Caco-2 (cell line): ENCODE measurements at regions not wholly inside any gene's neighbourhood (a gene's known extent, or its start where the extent isn't known, plus 50 kb on each side); places are given as distances from the start of the nearest gene placed in this dataset.

Experiments used
- BruUV-seq: library from RNA; stranded (reverse); fragments of 400-500 nt; replicated peaks from 2 replicates; lab custom pipeline; 2021; lab: Mats Ljungman, UMichigan
- CTCF ChIA-PET: fragments of 300-600 bp; sonication (Branson Sonifier 250); formaldehyde crosslinking; loops from one replicate; lab custom pipeline; 2022; ENCODE audit warnings: antibody characterized with exemption; lab: Charles Lee
- POLR2A ChIA-PET: fragments of 300-600 bp; sonication (Branson Sonifier 250); formaldehyde crosslinking; loops from one replicate; lab custom pipeline; 2022; ENCODE audit warnings: antibody characterized with exemption; lab: Charles Lee
- DNase-seq, 2 experiments: peaks; one replicate each; pipeline versions ENCODE4 v3.0.0 to v3.0.0-alpha.2; 2020 to 2022
- H3K27me3 ChIP-seq: replicated peaks from 2 replicates; pipeline ENCODE4 v1.6.0; 2011; ENCODE audit warnings: low read length; ENCODE audit not compliant: control insufficient read depth, insufficient read depth
- H3K36me3 ChIP-seq: 2 replicates; pipeline ENCODE4 v1.5.1; 2011; ENCODE audit warnings: low read length; ENCODE audit not compliant: control insufficient read depth, insufficient read depth
- H3K4me1 ChIP-seq: fragments of 250-450 bp; sonication (Bioruptor Pico); 2 replicates; pipeline ENCODE4 v1.5.1; 2020; ENCODE audit warnings: mild to moderate bottlenecking
- H3K4me3 ChIP-seq: 2 replicates; pipeline ENCODE4 v1.5.1; 2011; ENCODE audit warnings: low read depth, mild to moderate bottlenecking, control low read depth, low read length
- H3K9me3 ChIP-seq: fragments of 250-450 bp; sonication (Bioruptor Pico); 2 replicates; pipeline ENCODE4 v1.5.1; 2020; ENCODE audit warnings: mild to moderate bottlenecking, moderate library complexity
- H3K27ac Mint-ChIP-seq: one replicate; pipeline ENCODE4 v1.8.0; 2022; ENCODE audit warnings: mixed read lengths; ENCODE audit not compliant: unreplicated experiment
- H3K27me3 Mint-ChIP-seq: one replicate; pipeline ENCODE4 v1.8.0; 2022; ENCODE audit warnings: mixed read lengths; ENCODE audit not compliant: insufficient read depth, unreplicated experiment
- H3K36me3 Mint-ChIP-seq: one replicate; pipeline ENCODE4 v1.8.0; 2022; ENCODE audit warnings: mild to moderate bottlenecking, mixed read lengths; ENCODE audit not compliant: insufficient read depth, unreplicated experiment
- H3K4me1 Mint-ChIP-seq: one replicate; pipeline ENCODE4 v1.8.0; 2022; ENCODE audit warnings: low read depth, mixed read lengths; ENCODE audit not compliant: unreplicated experiment
- H3K4me3 Mint-ChIP-seq: one replicate; pipeline ENCODE4 v1.8.0; 2022; ENCODE audit warnings: mild to moderate bottlenecking, moderate library complexity, mixed read lengths; ENCODE audit not compliant: unreplicated experiment
- H3K9me3 Mint-ChIP-seq: one replicate; pipeline ENCODE4 v1.8.0; 2022; ENCODE audit warnings: mixed read lengths; ENCODE audit not compliant: unreplicated experiment
- intact Hi-C: fragments of 100-400 bp; cut with micrococcal nuclease; formaldehyde crosslinking; loops from one replicate; pipeline ENCODE4 v1.10.0; 2022; ENCODE audit not compliant: unreplicated experiment
- TF ChIP-seq, protein P1 (sequence below), 2 experiments: fragments of 200-600 bp in 1 of 2; IDR thresholded peaks; 1 replicate in 1 of 2; 2 replicates in 1 of 2; pipeline versions ENCODE4 v1.5.1 to v1.8.0; 2011 to 2022; ENCODE audit warnings: antibody characterized with exemption in 1 of 2, control low read depth in 1 of 2, inconsistent platforms in 1 of 2, low read depth in 1 of 2, low read length in 1 of 2, mild to moderate bottlenecking in 1 of 2, moderate library complexity in 1 of 2; ENCODE audit not compliant: insufficient read depth in 1 of 2, severe bottlenecking in 1 of 2, unreplicated experiment in 1 of 2

DNA sequence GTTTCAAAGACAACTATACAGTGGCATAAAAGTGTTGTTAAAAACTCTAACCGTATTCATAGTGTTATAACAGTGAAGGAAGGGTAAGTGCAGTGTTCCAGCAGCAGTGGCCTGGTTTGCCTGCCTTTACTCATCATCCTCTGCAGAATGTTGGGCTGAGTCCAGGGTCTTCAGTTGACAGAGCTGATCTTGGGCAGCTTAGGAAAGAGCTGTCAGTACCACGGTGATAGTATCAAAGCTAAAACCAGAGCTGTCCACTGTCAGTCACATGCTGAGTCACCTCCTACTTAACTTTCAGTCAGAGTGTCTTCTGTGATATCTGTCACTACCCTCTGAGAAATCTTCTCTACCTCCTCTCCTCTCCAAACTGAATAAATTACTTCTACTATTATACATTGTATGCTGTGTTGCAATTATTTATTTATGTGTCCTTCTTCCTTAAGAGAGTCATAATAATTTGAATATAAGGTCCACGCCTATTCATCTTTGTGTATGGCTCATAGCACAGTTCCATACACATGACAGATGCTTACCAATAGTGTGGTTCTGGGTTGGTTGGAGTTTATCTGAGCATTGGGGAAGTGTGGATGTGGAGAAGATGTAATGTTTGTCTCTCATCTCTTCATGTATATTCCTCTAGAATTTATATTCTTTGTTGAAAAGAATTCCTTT is 242.1 kb downstream of the ZIC1 start:
- H3K4me1 Mint-ChIP-seq, result no peaks in the 10 kb centered on the region
- intact Hi-C loops, result no loop called here
- no peaks in the 10 kb centered on the region for H3K9me3 Mint-ChIP-seq
- H3K27me3 Mint-ChIP-seq, result peaks cover 3% of the 10 kb centered on the region
- H3K4me3 ChIP-seq, result no peak overlapping the region
- no peak overlapping the region for H3K4me3 Mint-ChIP-seq
- no peaks in the 10 kb centered on the region for H3K4me1 ChIP-seq
- ChIA-PET POLR2A (no interaction called here), CTCF (no interaction called here)
- H3K36me3 Mint-ChIP-seq, result no peaks in the 10 kb centered on the region
- DNase-seq, result no peak
- no peaks in the 10 kb centered on the region for H3K36me3 ChIP-seq
- TF ChIP-seq, protein P1, sequence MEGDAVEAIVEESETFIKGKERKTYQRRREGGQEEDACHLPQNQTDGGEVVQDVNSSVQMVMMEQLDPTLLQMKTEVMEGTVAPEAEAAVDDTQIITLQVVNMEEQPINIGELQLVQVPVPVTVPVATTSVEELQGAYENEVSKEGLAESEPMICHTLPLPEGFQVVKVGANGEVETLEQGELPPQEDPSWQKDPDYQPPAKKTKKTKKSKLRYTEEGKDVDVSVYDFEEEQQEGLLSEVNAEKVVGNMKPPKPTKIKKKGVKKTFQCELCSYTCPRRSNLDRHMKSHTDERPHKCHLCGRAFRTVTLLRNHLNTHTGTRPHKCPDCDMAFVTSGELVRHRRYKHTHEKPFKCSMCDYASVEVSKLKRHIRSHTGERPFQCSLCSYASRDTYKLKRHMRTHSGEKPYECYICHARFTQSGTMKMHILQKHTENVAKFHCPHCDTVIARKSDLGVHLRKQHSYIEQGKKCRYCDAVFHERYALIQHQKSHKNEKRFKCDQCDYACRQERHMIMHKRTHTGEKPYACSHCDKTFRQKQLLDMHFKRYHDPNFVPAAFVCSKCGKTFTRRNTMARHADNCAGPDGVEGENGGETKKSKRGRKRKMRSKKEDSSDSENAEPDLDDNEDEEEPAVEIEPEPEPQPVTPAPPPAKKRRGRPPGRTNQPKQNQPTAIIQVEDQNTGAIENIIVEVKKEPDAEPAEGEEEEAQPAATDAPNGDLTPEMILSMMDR (IDR thresholded peaks at IDR 0.05; ENCODE audit: insufficient read depth in 1 of 2, low read depth in 1 of 2, low read length in 1 of 2, severe bottlenecking in 1 of 2, unreplicated experiment in 1 of 2), result no peak
- H3K27me3 ChIP-seq, result no peaks in the 10 kb centered on the region
- no TSS peak for BruUV-seq
- no peaks in the 10 kb centered on the region for H3K9me3 ChIP-seq
- H3K27ac Mint-ChIP-seq, result no peak overlapping the region

DNA sequence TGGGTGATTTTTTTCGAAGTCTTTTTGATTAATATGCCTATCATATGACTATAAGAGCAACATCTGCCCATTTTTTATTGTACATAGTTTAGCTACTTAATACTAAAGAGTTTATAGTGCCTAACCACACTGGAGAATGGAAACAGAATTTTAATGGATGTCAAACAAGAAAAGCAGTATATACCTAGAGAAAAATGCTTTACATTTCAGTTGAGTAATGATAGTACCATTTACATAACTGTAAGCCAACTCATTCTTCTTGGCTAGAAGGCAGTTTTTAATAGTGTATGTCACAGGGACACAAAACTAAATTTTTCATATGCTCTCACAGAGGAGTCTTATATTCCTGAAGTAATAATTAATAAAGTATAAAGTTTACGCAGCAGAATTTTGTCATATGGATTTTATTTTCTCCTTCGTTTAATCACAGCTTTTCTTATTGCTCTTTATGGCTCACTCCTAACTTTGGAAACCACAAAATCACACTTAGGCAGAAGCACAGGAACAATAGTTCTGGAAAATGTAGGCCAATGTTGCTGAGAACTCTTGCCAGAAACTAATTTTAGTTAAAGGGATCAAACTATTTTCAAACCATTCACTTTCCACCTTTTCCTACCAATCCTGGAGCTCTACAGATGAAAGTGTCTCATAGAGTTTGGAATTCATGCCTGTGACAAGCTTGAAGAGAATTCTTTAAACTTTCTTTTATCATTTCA is 243.6 kb downstream of the ZIC1 start:
- TF ChIP-seq, protein P1 (IDR thresholded peaks at IDR 0.05; ENCODE audit: insufficient read depth in 1 of 2, low read depth in 1 of 2, low read length in 1 of 2, severe bottlenecking in 1 of 2, unreplicated experiment in 1 of 2), result no peak
- Mint-ChIP-seq H3K9me3 (no peaks in the 10 kb centered on the region), H3K4me1 (no peaks in the 10 kb centered on the region), H3K4me3 (no peak overlapping the region), H3K36me3 (no peaks in the 10 kb centered on the region), H3K27ac (no peak overlapping the region), H3K27me3 (peaks cover 2% of the 10 kb centered on the region)
- no peak overlapping the region for H3K4me3 ChIP-seq
- CTCF ChIA-PET, result no interaction called here
- BruUV-seq, result no TSS peak
- intact Hi-C loops, result no loop called here
- no peak for DNase-seq
- no peaks in the 10 kb centered on the region for H3K27me3 ChIP-seq
- POLR2A ChIA-PET, result no interaction called here
- no peaks in the 10 kb centered on the region for H3K9me3 ChIP-seq
- H3K4me1 ChIP-seq, result no peaks in the 10 kb centered on the region
- no peaks in the 10 kb centered on the region for H3K36me3 ChIP-seq

DNA sequence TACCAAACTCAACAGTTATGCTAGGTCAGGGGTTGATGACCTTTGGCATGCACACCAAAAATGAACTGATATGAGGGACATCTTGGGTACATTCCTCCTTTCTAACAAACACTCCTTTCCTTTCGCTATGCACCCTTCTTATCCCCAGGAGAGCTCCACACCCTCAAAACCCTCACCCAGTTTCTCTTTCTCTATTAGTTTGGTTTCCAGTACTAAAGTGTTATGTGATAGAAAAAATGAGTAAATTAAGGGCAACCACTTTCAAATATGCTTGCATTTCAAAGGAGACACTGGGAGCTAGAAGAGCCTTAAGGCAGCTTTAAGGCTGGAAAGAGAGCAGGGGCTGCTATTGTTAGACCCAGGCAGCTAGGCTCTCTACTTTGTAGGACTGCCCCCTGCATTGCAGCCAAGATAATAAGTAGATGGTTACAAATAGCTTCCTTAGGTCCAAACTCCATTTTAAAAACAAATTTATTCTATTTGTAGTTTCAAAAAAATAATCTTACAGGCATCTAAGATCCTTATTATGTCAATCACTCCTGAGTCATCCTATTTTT is 244.3 kb downstream of the ZIC1 start:
- no peak overlapping the region for H3K4me3 Mint-ChIP-seq
- Histone ChIP-seq H3K27me3 (no peaks in the 10 kb centered on the region), H3K9me3 (no peaks in the 10 kb centered on the region), H3K4me1 (no peaks in the 10 kb centered on the region), H3K4me3 (no peak overlapping the region), H3K36me3 (no peaks in the 10 kb centered on the region)
- TF ChIP-seq, protein P1 (IDR thresholded peaks at IDR 0.05; ENCODE audit: insufficient read depth in 1 of 2, low read depth in 1 of 2, low read length in 1 of 2, severe bottlenecking in 1 of 2, unreplicated experiment in 1 of 2), result no peak
- H3K4me1 Mint-ChIP-seq, result no peaks in the 10 kb centered on the region
- intact Hi-C loops, result no loop called here
- CTCF ChIA-PET, result no interaction called here
- H3K27me3 Mint-ChIP-seq, result peaks cover 2% of the 10 kb centered on the region
- no peaks in the 10 kb centered on the region for H3K9me3 Mint-ChIP-seq
- no TSS peak for BruUV-seq
- no peaks in the 10 kb centered on the region for H3K36me3 Mint-ChIP-seq
- no peak for DNase-seq
- no peak overlapping the region for H3K27ac Mint-ChIP-seq
- POLR2A ChIA-PET, result no interaction called here
